ENCODE measurements at regions not wholly inside any gene's neighbourhood (a gene's known extent, or its start where the extent isn't known, plus 50 kb on each side); places are given as distances from the start of the nearest gene placed in this dataset.

DNA sequence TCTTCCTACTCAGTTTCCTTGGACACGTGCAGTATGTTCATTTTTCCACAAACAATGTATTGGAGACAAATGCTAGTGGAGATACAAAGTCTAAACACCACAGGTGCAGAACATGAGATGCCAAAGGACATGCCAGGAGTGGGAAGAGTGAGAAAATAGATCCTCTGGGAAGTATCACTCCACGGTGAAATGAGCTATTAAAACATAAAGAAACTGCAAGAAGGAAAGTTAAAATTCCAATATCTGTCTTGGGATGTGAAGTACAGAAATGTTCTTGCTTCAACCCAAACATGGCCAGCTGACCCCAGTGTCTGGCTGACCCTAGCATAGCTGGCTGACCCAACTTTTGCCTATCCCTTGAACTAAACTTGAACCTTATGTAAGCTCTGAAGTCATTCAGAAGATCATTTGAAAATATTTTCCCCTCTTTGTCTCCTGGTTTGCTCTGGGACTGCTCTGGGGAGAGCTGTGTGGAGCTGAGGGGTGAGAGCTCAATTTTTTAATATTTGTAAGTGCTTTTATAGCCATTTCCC, 59.5 kb downstream of the FZD1 start:
- H3K36me3 ChIP-seq (ENCODE audit: control insufficient read depth, insufficient read depth, low read length) = no peaks in the 10 kb centered on the region
- H3K27ac ChIP-seq (ENCODE audit: low read length) = no peak overlapping the region
- no peaks in the 10 kb centered on the region for H3K9me3 ChIP-seq (ENCODE audit: control insufficient read depth, insufficient read depth, low read length)
- Mint-ChIP-seq H3K27me3 (ENCODE audit: low read depth in 2 of 2) (no peaks in the 10 kb centered on the region), H3K36me3 (no peaks in the 10 kb centered on the region), H3K9me3 (peaks cover 0 to 2% of the 10 kb centered on the region in 2 donors), H3K27ac (no peak overlapping the region), H3K4me1 (no peaks in the 10 kb centered on the region), H3K4me3 (no peak overlapping the region)
- intact Hi-C loops (cut with micrococcal nuclease) = no loop called here
- ATAC-seq (no peak), DNase-seq (no peak)
- no peaks in the 10 kb centered on the region for H3K4me1 ChIP-seq (ENCODE audit: control insufficient read depth, insufficient read depth, low read length)
- no peaks in the 10 kb centered on the region for H3K27me3 ChIP-seq (ENCODE audit: control insufficient read depth, insufficient read depth, low read length)
- WGBS (ENCODE audit: insufficient coverage) = 95% methylated on average over 2 of the region's 2 CpGs
- no peak overlapping the region for H3K4me3 ChIP-seq (ENCODE audit: low read length)
- TF ChIP-seq, protein P1, sequence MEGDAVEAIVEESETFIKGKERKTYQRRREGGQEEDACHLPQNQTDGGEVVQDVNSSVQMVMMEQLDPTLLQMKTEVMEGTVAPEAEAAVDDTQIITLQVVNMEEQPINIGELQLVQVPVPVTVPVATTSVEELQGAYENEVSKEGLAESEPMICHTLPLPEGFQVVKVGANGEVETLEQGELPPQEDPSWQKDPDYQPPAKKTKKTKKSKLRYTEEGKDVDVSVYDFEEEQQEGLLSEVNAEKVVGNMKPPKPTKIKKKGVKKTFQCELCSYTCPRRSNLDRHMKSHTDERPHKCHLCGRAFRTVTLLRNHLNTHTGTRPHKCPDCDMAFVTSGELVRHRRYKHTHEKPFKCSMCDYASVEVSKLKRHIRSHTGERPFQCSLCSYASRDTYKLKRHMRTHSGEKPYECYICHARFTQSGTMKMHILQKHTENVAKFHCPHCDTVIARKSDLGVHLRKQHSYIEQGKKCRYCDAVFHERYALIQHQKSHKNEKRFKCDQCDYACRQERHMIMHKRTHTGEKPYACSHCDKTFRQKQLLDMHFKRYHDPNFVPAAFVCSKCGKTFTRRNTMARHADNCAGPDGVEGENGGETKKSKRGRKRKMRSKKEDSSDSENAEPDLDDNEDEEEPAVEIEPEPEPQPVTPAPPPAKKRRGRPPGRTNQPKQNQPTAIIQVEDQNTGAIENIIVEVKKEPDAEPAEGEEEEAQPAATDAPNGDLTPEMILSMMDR (IDR thresholded peaks at IDR 0.05) = no peak

DNA sequence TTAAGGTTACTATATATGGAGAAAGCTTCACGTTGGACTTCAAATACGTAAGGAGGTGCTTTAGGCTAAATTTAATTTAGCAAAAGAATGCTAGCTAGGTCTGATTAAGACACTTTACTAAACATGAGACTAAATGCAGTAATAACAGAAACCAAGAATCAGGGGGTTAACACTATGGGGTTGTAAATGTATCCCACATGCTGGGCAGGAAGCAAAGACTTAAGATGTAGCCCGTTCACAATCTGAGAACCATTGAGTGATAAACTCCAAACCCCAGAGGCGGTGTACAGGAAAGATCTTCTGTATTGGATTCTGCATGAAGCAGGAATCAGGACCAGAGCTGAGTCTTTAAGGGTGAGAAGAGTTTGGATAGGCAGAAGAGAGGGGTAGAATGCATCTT, 60.4 kb downstream of the FZD1 start:
- no peak for DNase-seq
- H3K4me3 ChIP-seq (ENCODE audit: low read length) = no peak overlapping the region
- H3K9me3 ChIP-seq (ENCODE audit: control insufficient read depth, insufficient read depth, low read length) = no peaks in the 10 kb centered on the region
- Mint-ChIP-seq H3K27ac (no peak overlapping the region), H3K4me3 (no peak overlapping the region), H3K4me1 (no peaks in the 10 kb centered on the region), H3K9me3 (peaks cover 0 to 2% of the 10 kb centered on the region in 2 donors), H3K36me3 (no peaks in the 10 kb centered on the region), H3K27me3 (ENCODE audit: low read depth in 2 of 2) (no peaks in the 10 kb centered on the region)
- no peak overlapping the region for H3K27ac ChIP-seq (ENCODE audit: low read length)
- 83% methylated on average over 3 of the region's 4 CpGs for WGBS (ENCODE audit: insufficient coverage)
- ATAC-seq = no peak
- TF ChIP-seq, protein P1 (IDR thresholded peaks at IDR 0.05) = no peak
- H3K27me3 ChIP-seq (ENCODE audit: control insufficient read depth, insufficient read depth, low read length) = no peaks in the 10 kb centered on the region
- no peaks in the 10 kb centered on the region for H3K36me3 ChIP-seq (ENCODE audit: control insufficient read depth, insufficient read depth, low read length)
- no peaks in the 10 kb centered on the region for H3K4me1 ChIP-seq (ENCODE audit: control insufficient read depth, insufficient read depth, low read length)
- intact Hi-C loops (cut with micrococcal nuclease) = no loop called here

DNA sequence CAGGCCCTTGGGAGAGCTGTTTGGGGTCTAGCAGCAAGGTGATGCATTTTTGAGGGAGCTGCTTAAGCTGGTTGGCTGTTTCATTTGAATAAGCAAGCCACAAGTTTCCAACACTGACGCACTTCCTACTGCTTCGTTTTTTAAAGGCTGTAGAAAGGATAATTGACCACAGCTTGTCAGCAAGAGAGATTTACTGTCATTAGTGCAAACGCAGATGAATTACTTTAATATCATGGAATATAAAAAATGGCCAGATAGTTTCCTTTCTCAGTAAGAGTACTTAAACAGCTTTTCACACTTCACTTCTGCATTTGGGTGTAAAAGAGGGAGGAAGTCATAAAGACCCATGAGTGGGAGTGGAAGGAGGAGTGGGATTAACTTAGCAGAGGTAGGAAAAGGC, 61.5 kb downstream of the FZD1 start:
- TF ChIP-seq, protein P1 (IDR thresholded peaks at IDR 0.05) = no peak
- Histone ChIP-seq H3K4me3 (ENCODE audit: low read length) (no peak overlapping the region), H3K9me3 (ENCODE audit: control insufficient read depth, insufficient read depth, low read length) (no peaks in the 10 kb centered on the region), H3K4me1 (ENCODE audit: control insufficient read depth, insufficient read depth, low read length) (no peaks in the 10 kb centered on the region), H3K27me3 (ENCODE audit: control insufficient read depth, insufficient read depth, low read length) (no peaks in the 10 kb centered on the region), H3K27ac (ENCODE audit: low read length) (no peak overlapping the region), H3K36me3 (ENCODE audit: control insufficient read depth, insufficient read depth, low read length) (no peaks in the 10 kb centered on the region)
- no peaks in the 10 kb centered on the region for H3K36me3 Mint-ChIP-seq
- intact Hi-C loops (cut with micrococcal nuclease) = no loop called here
- H3K4me1 Mint-ChIP-seq = no peaks in the 10 kb centered on the region
- H3K27me3 Mint-ChIP-seq (ENCODE audit: low read depth in 2 of 2) = no peaks in the 10 kb centered on the region
- 31% methylated on average over 2 of the region's 3 CpGs for WGBS (ENCODE audit: insufficient coverage)
- H3K4me3 Mint-ChIP-seq = no peak overlapping the region
- ATAC-seq (no peak), DNase-seq (no peak)
- peaks cover 0 to 2% of the 10 kb centered on the region in 2 donors for H3K9me3 Mint-ChIP-seq
- no peak overlapping the region for H3K27ac Mint-ChIP-seq

DNA sequence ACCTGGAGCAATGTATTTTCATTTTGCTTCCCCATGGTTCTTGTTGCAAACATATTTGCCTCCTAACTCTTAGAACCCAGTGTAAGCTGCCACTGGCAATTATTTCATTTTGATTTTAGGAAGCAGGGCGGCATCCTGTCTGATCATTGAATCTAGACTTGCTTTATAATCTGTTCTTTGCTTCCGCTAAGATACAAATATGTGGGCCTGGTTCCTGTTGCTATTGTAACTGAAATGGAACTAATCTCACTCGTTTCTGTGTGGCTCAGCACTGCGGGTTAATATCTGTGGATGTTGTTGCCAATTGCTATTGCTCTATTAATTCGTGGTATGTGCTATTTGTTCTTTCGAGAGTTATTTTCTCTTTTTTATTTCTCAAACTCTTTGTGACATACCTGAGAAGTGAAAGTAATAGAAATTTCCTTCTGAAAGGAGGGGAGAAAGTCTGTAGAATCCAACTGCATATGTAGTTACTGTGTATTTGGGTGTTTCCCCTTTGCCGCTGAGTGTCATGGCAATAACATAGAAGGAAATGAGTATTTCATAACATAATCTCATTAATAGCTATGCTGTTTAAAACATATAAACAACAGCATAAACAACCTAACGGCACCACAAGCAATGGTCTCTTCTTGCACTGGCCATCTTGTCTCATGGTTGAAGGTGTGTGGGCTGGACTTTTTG, 62.4 kb downstream of the FZD1 start:
- Mint-ChIP-seq H3K4me3 (no peak overlapping the region), H3K9me3 (peaks cover 0 to 2% of the 10 kb centered on the region in 2 donors), H3K4me1 (no peaks in the 10 kb centered on the region), H3K27me3 (ENCODE audit: low read depth in 2 of 2) (no peaks in the 10 kb centered on the region), H3K27ac (no peak overlapping the region), H3K36me3 (no peaks in the 10 kb centered on the region)
- ATAC-seq = no peak
- Histone ChIP-seq H3K27ac (ENCODE audit: low read length) (no peak overlapping the region), H3K36me3 (ENCODE audit: control insufficient read depth, insufficient read depth, low read length) (no peaks in the 10 kb centered on the region), H3K9me3 (ENCODE audit: control insufficient read depth, insufficient read depth, low read length) (no peaks in the 10 kb centered on the region), H3K27me3 (ENCODE audit: control insufficient read depth, insufficient read depth, low read length) (no peaks in the 10 kb centered on the region), H3K4me3 (ENCODE audit: low read length) (no peak overlapping the region), H3K4me1 (ENCODE audit: control insufficient read depth, insufficient read depth, low read length) (no peaks in the 10 kb centered on the region)
- WGBS (ENCODE audit: insufficient coverage) = 25% methylated on average over 3 of the region's 8 CpGs
- no peak for DNase-seq
- intact Hi-C loops (cut with micrococcal nuclease) = no loop called here
- TF ChIP-seq, protein P1 (IDR thresholded peaks at IDR 0.05) = no peak

Data from natural killer cell (primary cell).